T follicular helper cell (primary cell): ENCODE measurements at regions not wholly inside any gene's neighbourhood (a gene's known extent, or its start where the extent isn't known, plus 50 kb on each side); places are given as distances from the start of the nearest gene placed in this dataset.
"Not testable (repeated sequence)": the region's sequence is repeated elsewhere in the genome, so short reads cannot be mapped to it uniquely, and the experiment has no call there.

Source experiments
- DNase-seq: peaks from one replicate; pipeline ENCODE4 v3.0.0-alpha.2; 2020; ENCODE audit warnings: low read depth

- DNase-seq: no peak
These were observed 807.1 kb downstream of the DIAPH3 start for GRCh38 chr13:59356607-59357006.

DNA sequence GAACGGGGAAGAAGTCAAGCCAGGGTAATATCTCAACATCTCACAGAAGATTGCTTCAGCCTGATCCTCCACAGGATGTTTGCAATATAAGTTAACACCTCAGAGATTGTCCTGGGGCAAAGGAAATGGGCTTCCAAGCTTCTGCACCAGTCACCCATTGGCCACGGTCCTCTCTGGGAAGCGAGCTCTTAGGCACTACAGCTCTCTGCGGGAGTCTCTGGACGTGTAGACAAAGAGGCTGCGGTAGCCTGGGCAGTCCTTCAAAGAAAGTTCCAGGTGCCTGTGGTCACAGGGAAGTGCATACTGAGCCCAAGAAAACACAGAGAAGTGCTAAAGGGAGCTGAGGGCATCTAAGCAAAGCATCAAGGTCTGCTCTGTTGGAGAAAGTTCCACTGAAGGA, 805.7 kb downstream of the DIAPH3 start:
- no peak for DNase-seq

GRCh38 chr13:59360108-59360507, 803.6 kb downstream of the DIAPH3 start:
- no peak for DNase-seq

DNA sequence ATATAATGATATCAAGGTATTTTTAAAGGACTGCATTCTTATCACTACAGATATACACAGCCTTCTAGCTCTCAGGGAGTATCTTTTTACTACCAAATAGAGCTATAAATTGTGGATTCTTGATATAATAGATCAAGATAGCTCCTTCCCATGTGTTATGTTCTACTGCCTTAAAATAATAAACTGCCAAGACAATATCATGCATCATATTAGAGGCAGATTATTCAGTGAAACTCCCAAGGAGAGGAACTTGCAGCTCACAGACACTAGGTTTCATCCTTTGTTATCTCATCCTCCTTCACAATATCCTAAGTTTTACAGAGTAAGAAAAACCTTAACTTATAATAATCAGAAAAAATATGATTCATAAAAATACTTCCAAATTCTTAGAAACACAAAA, 802.8 kb downstream of the DIAPH3 start:
- DNase-seq: no peak

- DNase-seq: no peak
These were observed 800.4 kb downstream of the DIAPH3 start for GRCh38 chr13:59363313-59363712.

DNA sequence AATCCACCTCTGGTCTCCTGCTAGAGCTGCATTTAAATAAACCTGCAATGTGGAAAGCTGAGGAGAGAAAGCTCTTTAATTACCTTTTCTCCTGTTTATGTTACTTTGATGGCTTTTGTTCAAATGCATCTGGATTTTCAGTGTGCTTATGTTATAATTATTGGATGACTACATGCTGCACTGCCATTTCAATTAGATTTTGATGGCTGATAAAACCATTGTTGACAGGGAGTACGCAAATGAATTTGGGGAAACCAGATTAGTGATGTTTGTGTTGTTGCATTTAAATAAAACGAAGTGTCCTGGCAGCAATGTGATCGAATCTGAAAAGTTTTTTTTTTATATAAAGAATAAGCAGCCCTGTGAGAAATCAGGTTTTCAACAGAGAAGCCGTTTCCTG, 799.8 kb downstream of the DIAPH3 start:
- DNase-seq: no peak

DNA sequence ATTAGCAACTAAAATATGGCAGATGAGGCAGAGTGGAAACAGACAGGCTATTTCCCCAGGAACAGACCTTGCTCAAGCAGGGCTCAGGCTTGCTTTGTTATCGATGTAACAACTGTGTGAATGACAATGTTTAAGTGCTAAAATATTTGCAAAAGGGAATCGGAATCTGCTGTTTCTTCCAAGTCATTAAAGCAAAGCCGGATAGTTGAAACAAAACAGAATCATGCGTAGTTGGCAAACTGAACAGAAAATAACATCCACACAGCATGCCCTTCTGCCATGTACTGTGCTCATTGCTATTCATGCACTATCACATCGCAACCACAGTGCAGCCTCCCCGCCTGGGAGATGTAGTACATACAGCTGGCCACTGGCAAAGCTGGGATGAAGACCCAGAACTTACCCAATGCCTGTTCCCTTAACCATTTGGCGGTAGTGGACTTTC, 799.1 kb downstream of the DIAPH3 start:
- DNase-seq: no peak

DNA sequence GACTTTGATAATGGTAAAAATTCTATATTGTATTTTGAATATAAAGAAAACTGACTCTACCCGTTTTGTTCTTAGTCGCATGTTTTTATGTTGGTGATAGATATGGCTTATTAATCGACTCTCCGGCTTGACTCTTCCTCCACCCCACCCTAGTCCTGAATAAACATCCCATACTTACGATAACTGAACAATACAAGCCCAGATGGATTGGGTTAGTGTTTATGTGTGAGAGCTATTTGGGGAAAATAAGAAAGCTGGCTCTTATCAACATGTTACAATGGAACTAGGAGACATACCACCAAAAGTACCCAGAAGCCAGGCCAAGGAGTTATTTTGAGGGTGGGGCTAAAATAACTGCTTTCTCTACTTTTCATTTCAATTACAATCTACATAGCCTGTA, 796.3 kb downstream of the DIAPH3 start:
- DNase-seq: no peak

- DNase-seq: no peak
These were observed 795.8 kb downstream of the DIAPH3 start for GRCh38 chr13:59367904-59368303.

DNA sequence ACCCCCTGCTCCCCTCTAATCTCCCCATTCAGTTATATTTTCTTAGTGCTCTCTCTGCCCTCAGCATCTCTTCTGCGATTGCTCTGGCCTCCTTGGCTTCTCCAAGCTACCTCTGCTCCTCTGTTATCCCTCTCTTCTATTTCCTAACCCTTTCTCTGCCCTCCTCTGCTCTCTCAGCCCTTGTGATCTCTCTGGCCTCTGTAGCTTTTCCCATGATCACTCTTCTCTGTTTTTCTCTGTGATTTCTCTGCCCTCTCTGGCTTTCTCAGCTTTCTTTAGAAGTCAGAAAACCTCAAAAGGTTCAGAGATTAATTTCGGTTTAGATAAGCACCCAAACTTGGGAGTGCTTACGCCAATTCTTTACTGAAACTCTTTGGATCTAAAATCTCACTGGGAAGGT, 795.0 kb downstream of the DIAPH3 start:
- no peak for DNase-seq

DNA sequence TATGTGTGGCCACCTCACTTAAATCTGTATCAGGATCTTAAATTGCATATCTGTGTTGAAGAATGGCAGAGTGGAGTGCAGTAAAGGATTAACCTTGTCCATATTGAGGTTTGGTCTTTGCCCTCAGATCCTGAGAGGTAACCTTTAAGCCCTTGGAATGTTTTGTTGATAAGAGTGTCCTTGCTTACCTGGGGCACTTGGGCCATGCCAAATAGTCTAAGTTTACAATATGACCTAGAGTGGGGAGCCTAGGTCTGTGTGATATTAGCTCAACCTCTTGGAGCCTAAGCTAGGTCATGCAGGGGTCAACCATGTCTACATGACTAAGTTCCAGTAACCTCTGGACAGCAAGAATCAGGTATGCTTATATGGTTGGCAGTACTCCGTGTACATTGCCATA, 792.5 kb downstream of the DIAPH3 start:
- DNase-seq: no peak

DNA sequence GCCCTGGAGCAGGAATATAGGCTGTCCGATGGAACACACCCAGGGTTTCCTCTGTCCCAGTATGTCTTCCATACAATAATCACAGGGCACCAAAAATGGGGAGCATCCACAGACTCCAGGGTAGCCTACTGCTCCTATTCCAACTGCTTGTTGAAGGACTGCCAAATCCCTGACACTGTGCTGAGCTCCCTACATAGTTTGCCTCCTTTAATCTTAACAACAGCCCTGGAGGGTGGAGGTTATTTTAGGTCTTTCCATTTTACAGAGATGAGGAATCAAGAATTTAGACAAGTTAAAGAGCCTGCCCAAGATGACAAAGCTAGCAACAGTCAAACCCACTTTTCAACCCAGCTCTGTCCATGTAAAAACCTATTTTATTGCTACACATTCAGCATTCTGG, 790.4 kb downstream of the DIAPH3 start:
- DNase-seq: no peak

DNA sequence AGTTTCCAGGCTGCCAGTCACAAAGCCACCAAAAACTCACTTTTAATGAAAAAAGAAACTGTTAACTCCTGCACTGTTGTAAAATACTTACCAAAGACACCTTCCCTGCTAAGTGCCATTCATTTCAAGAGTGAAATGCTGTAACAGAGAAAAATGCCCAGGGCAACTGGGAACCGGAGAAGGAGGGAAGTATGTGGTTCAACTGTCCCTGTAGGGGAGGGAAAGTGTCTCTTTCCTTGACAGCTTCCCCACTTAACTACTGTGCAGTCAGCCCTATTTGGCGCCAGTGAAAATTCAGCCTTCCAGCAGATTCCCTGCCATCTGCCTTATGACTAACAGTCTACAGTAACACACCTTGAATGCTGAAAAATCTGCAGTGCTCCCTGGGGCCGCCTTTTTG, 789.0 kb downstream of the DIAPH3 start:
- no peak for DNase-seq

DNA sequence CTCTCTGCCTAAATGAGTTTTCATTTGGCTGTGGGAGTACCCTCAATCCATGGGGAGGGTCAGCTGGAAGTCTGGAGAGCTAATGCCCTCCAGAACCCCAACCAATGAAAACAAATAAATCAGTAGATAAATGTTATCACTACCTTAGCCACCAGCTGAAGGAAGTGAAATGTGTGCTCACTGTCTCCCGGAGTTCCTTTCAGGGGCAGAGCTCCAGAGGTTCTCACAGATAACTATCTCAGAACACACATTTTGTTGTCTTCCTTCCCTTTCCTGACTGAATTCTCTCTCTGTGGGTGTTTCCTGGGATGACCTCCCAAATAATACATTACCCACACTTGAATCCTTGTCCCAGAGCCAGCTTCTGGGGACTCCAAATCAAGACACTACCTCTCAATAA, 779.6 kb downstream of the DIAPH3 start:
- no peak for DNase-seq

GRCh38 chr13:59391696-59392095, 772.0 kb downstream of the DIAPH3 start:
- DNase-seq: peak; percentile 27

GRCh38 chr13:59392328-59392727, 771.4 kb downstream of the DIAPH3 start:
- DNase-seq: no peak

GRCh38 chr13:59394496-59394895, 769.2 kb downstream of the DIAPH3 start:
- DNase-seq: no peak

- no peak for DNase-seq
These were observed 765.6 kb downstream of the DIAPH3 start for GRCh38 chr13:59398127-59398526.

GRCh38 chr13:59398661-59399060, 765.1 kb downstream of the DIAPH3 start:
- no peak for DNase-seq

DNA sequence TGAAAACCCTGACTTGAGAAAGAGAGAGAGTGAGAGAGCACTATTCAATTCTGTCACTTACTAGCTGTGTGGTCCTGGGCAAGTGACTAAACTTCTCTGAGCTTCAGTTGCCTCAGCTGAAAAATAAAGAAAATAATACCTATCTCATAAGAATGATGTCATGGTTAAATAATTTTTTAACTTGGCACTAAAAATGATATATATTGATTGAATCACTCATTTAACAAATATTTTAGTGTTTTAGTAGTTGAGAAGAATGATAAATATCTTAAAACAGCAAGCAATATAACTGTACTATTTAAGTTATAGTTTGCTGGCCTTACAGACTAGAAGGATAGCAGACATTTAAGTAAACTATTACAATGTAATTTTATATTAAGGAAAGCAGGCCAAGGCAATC, 764.2 kb downstream of the DIAPH3 start:
- DNase-seq: no peak

DNA sequence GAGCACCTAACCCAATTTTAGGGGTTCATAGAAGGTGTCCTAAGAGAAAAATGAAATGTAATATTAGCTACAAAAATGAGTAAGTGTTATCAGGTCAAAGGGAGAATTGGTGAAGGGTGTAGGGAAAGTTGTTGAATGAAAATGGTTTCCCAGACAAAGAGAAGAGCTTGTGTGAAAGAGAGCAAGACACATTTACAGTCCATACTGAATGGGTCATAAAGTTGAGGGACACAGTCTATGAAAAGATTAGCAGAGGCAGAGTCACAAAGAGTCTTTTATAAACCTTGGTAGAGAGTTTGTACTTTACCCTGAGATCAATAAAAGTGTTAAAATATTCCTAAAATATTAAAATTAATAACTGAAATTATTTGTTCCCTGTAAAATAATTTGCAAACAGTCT, 759.4 kb downstream of the DIAPH3 start:
- DNase-seq: no peak

- DNase-seq: not testable (repeated sequence)
These were observed 756.5 kb downstream of the DIAPH3 start for GRCh38 chr13:59407251-59407650.

DNA sequence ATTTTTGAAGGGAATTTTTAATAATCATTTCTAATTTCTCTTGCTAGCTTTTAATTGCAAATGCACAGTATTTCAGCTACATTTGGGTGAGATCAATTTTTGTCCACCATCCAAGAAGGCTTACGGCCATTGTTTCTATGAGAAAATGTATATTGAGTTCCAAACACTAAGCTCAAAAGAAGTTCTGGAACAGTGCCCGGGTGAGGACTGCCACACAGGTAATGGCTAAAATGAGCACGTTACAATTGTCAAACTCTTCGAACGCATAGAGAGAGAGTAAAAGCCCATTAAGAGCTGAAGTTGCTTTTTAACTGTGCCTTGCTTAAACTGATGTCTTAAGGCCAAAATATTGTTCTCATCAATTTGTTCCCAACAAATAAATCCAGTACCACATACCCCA, 755.0 kb downstream of the DIAPH3 start:
- no peak for DNase-seq

DNA sequence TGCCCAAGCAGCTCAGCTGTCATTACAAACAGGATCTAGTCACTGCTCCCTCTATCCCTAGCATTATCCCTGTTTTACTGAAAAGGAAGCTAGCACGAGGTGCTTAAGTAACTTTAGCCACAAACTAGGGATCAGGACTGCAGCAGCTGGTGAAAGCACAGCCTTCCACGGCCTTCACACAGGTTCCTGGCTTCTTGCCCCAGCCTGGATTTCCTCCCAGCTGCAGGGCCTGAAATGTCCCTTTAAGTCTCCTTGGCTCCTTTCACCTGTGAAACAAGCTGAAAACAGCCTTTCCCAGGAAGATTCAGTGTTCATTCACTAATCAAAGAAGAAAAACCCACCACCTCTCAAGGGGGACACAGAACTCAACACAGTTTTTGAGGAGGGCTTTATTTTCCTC, 754.5 kb downstream of the DIAPH3 start:
- no peak for DNase-seq

GRCh38 chr13:59409634-59410200, 754.0 kb downstream of the DIAPH3 start:
- no peak for DNase-seq
